SU-DHL-6 (cell line): ENCODE measurements at regions not wholly inside any gene's neighbourhood (a gene's known extent, or its start where the extent isn't known, plus 50 kb on each side); places are given as distances from the start of the nearest gene placed in this dataset.

Experiments used
- CTCF ChIP-seq: fragments of 200-600 bp; sonication (generic); IDR thresholded peaks from one replicate; pipeline ENCODE4 v1.5.1; 2017; ENCODE audit warnings: antibody characterized with exemption, mild to moderate bottlenecking, low read length, moderate library complexity; ENCODE audit not compliant: insufficient read depth, poor library complexity, severe bottlenecking
- EZH2phosphoT487 ChIP-seq: fragments of 200-600 bp; sonication (generic), shearing (Covaris generic); conservative IDR thresholded peaks from 2 replicates; pipeline ENCODE4 v1.6.1; 2018; ENCODE audit warnings: mild to moderate bottlenecking, antibody characterized with exemption, low read length, moderate library complexity, mixed read lengths

- no peak for TF ChIP-seq CTCF
- TF ChIP-seq EZH2phosphoT487, result no peak
Measured at GRCh38 chr5:145166110-145166509, 669.0 kb downstream of the PRELID2 start.
